H9 (cell line): ENCODE measurements at regions not wholly inside any gene's neighbourhood (a gene's known extent, or its start where the extent isn't known, plus 50 kb on each side); places are given as distances from the start of the nearest gene placed in this dataset.

Source experiments
- DNase-seq: peaks from one replicate; pipeline ENCODE4 v3.0.0-alpha.2; 2017
- H2AFZ ChIP-seq: one replicate; pipeline ENCODE4 v1.6.1; 2013; ENCODE audit warnings: mild to moderate bottlenecking, low read length, control low read depth, moderate library complexity
- H2AK5ac ChIP-seq: 2 replicates; pipeline ENCODE4 v1.6.1; 2013; ENCODE audit warnings: low read length, control low read depth, mixed read lengths; ENCODE audit not compliant: insufficient read length
- H2BK120ac ChIP-seq: one replicate; pipeline ENCODE4 v1.6.1; 2013; ENCODE audit warnings: low read depth, mild to moderate bottlenecking, low read length, control low read depth, inconsistent platforms; ENCODE audit not compliant: poor library complexity, severe bottlenecking
- H2BK12ac ChIP-seq: 2 replicates; pipeline ENCODE4 v1.6.1; 2013; ENCODE audit warnings: low read length, control low read depth, mixed read lengths, low read depth; ENCODE audit not compliant: insufficient read length
- H2BK15ac ChIP-seq: 2 replicates; pipeline ENCODE4 v1.6.1; 2013; ENCODE audit warnings: low read depth, low read length, control low read depth
- H2BK20ac ChIP-seq: one replicate; pipeline ENCODE4 v1.6.1; 2013; ENCODE audit warnings: low read depth, mild to moderate bottlenecking, low read length, control low read depth, inconsistent platforms; ENCODE audit not compliant: poor library complexity, severe bottlenecking
- H2BK5ac ChIP-seq: 2 replicates; pipeline ENCODE4 v1.6.1; 2013; ENCODE audit warnings: low read length, control low read depth, mixed read lengths; ENCODE audit not compliant: insufficient read length
- H3K14ac ChIP-seq: 2 replicates; pipeline ENCODE4 v1.6.1; 2013; ENCODE audit warnings: low read length, control low read depth; ENCODE audit not compliant: insufficient read depth
- H3K18ac ChIP-seq: 2 replicates; pipeline ENCODE4 v1.6.1; 2013; ENCODE audit warnings: low read depth, mild to moderate bottlenecking, mixed read lengths, low read length, control low read depth; ENCODE audit not compliant: insufficient read length
- H3K23ac ChIP-seq: 2 replicates; pipeline ENCODE4 v1.6.1; 2013; ENCODE audit warnings: low read length, control low read depth, mixed read lengths, low read depth; ENCODE audit not compliant: insufficient read length
- H3K23me2 ChIP-seq: 2 replicates; pipeline ENCODE4 v1.6.1; 2013; ENCODE audit warnings: low read depth, mild to moderate bottlenecking, mixed read lengths, low read length, control low read depth; ENCODE audit not compliant: insufficient read length, poor library complexity, severe bottlenecking
- H3K27ac ChIP-seq: 2 replicates; pipeline ENCODE4 v1.5.1; 2013; ENCODE audit warnings: low read length, control low read depth, mixed read lengths, low read depth; ENCODE audit not compliant: insufficient read length
- H3K27me3 ChIP-seq: 2 replicates; pipeline ENCODE4 v1.6.1; 2013; ENCODE audit warnings: low read length, control low read depth, inconsistent platforms; ENCODE audit not compliant: insufficient read depth
- H3K4ac ChIP-seq: 2 replicates; pipeline ENCODE4 v1.6.1; 2013; ENCODE audit warnings: low read depth, mild to moderate bottlenecking, control low read depth, inconsistent platforms, low read length, moderate library complexity
- H3K4me1 ChIP-seq: 2 replicates; pipeline ENCODE4 v1.6.1; 2013; ENCODE audit warnings: low read length, control low read depth, inconsistent platforms; ENCODE audit not compliant: insufficient read depth
- H3K4me2 ChIP-seq: 2 replicates; pipeline ENCODE4 v1.6.1; 2013; ENCODE audit warnings: low read length, control low read depth, mixed read lengths; ENCODE audit not compliant: insufficient read length, insufficient read depth
- H3K56ac ChIP-seq: 2 replicates; pipeline ENCODE4 v1.6.1; 2013; ENCODE audit warnings: low read depth, mild to moderate bottlenecking, mixed read lengths, low read length, control low read depth; ENCODE audit not compliant: insufficient read length
- H3K79me1 ChIP-seq: 2 replicates; pipeline ENCODE4 v1.6.1; 2013; ENCODE audit warnings: low read depth, mild to moderate bottlenecking, moderate library complexity, low read length, control low read depth, inconsistent platforms; ENCODE audit not compliant: insufficient read depth, poor library complexity, severe bottlenecking
- H3K79me2 ChIP-seq: 2 replicates; pipeline ENCODE4 v1.6.1; 2013; ENCODE audit warnings: low read length, control low read depth, inconsistent platforms; ENCODE audit not compliant: insufficient read depth
- H3K9ac ChIP-seq: 2 replicates; pipeline ENCODE4 v1.6.1; 2013; ENCODE audit warnings: low read length, control low read depth, mixed read lengths; ENCODE audit not compliant: insufficient read length; ENCODE audit errors: extremely low read depth
- H3K9me3 ChIP-seq: one replicate; pipeline ENCODE4 v1.6.1; 2013; ENCODE audit warnings: low read depth, low read length, inconsistent platforms; ENCODE audit not compliant: control insufficient read depth
- H3T11ph ChIP-seq: one replicate; pipeline ENCODE4 v1.6.1; 2013; ENCODE audit warnings: mild to moderate bottlenecking, low read length, control low read depth, inconsistent platforms
- H4K20me1 ChIP-seq: one replicate; pipeline ENCODE4 v1.6.1; 2013; ENCODE audit not compliant: control insufficient read depth, insufficient read length, insufficient read depth
- H4K5ac ChIP-seq: 2 replicates; pipeline ENCODE4 v1.6.1; 2013; ENCODE audit warnings: low read depth, mild to moderate bottlenecking, mixed read lengths, low read length, control low read depth; ENCODE audit not compliant: insufficient read length
- H4K8ac ChIP-seq: replicated peaks from 2 replicates; pipeline ENCODE4 v1.6.1; 2013; ENCODE audit warnings: low read length, control low read depth, mixed read lengths, low read depth; ENCODE audit not compliant: insufficient read length
- H4K91ac ChIP-seq: 2 replicates; pipeline ENCODE4 v1.6.1; 2013; ENCODE audit warnings: low read depth, mild to moderate bottlenecking, moderate library complexity, mixed read lengths, low read length, control low read depth; ENCODE audit not compliant: insufficient read length
- H3K27ac Mint-ChIP-seq, 3 experiments: 2 replicates in 2 of 3; 3 replicates in 1 of 3; pipeline ENCODE4 v1.8.0; 2020 to 2021; ENCODE audit warnings: mixed read lengths in 3 of 3, mild to moderate bottlenecking in 1 of 3, moderate library complexity in 1 of 3
- H3K27me3 Mint-ChIP-seq: 2 replicates; pipeline ENCODE4 v1.8.0; 2021; ENCODE audit warnings: low read depth, mild to moderate bottlenecking, moderate library complexity, mixed read lengths
- H3K36me3 Mint-ChIP-seq, 3 experiments: 2 replicates in 2 of 3; 3 replicates in 1 of 3; pipeline ENCODE4 v1.8.0; 2020 to 2021; ENCODE audit warnings: low read depth in 3 of 3, mixed read lengths in 3 of 3; ENCODE audit not compliant: insufficient read depth in 1 of 3
- H3K4me1 Mint-ChIP-seq, 2 experiments: 2 replicates each; pipeline ENCODE4 v1.8.0; 2020; ENCODE audit warnings: mixed read lengths in 2 of 2
- H3K4me3 Mint-ChIP-seq, 2 experiments: 2 replicates in 1 of 2; 3 replicates in 1 of 2; pipeline ENCODE4 v1.8.0; 2020 to 2021; ENCODE audit warnings: mild to moderate bottlenecking in 2 of 2, mixed read lengths in 2 of 2, moderate library complexity in 1 of 2
- H3K9me3 Mint-ChIP-seq, 2 experiments: 2 replicates in 1 of 2; 3 replicates in 1 of 2; pipeline ENCODE4 v1.8.0; 2020; ENCODE audit warnings: mild to moderate bottlenecking in 2 of 2, mixed read lengths in 2 of 2, moderate library complexity in 1 of 2
- CTCF ChIP-seq: fragments of 200-600 bp; sonication (generic); conservative IDR thresholded peaks from 3 replicates; pipeline ENCODE4 v1.8.0; 2021; ENCODE audit warnings: antibody characterized with exemption, mild to moderate bottlenecking
- WGBS: extraction: QIAGEN DNeasy Blood & Tissue Kit; methylation state at CpG from one replicate; pipeline ENCODE4 v1.1.7; 2013; ENCODE audit warnings: missing lambda C conversion rate, low lambda C conversion rate, mixed read lengths; ENCODE audit not compliant: insufficient read length; ENCODE audit errors: extremely low coverage; 5-methylcytosine and 5-hydroxymethylcytosine counted together

- H4K8ac ChIP-seq: no peak overlapping the region
- H3K18ac ChIP-seq: no peak overlapping the region
- H3K14ac ChIP-seq: no peak overlapping the region
- H3K23me2 ChIP-seq: no peaks in the 10 kb centered on the region
- H3K4ac ChIP-seq: no peak overlapping the region
- H2BK15ac ChIP-seq: no peak overlapping the region
- H3K9me3 ChIP-seq: no peaks in the 10 kb centered on the region
- no peak overlapping the region for H2BK20ac ChIP-seq
- H3K23ac ChIP-seq: no peak overlapping the region
- no peaks in the 10 kb centered on the region for H3K79me2 ChIP-seq
- no peaks in the 10 kb centered on the region for H3K27me3 ChIP-seq
- no peak overlapping the region for H2AK5ac ChIP-seq
- H4K91ac ChIP-seq: no peak overlapping the region
- H2BK12ac ChIP-seq: no peak overlapping the region
- no peak overlapping the region for H3K4me2 ChIP-seq
- no peak overlapping the region for H3K56ac ChIP-seq
- H2AFZ ChIP-seq: no peak overlapping the region
- H3K4me1 ChIP-seq: peaks cover 2% of the 10 kb centered on the region; the same call in 1 of the 2 replicates
- H3K9ac ChIP-seq: no peak overlapping the region
- no CpG with 5 or more reads among the region's 10 CpGs for WGBS
- peaks cover 13 to 18% of the 10 kb centered on the region in 2 experiments for H3K4me1 Mint-ChIP-seq
- H3T11ph ChIP-seq: no peak overlapping the region
- H2BK5ac ChIP-seq: no peak overlapping the region
- H2BK120ac ChIP-seq: no peak overlapping the region
- H3K36me3 Mint-ChIP-seq: no peaks in the 10 kb centered on the region
- peak; percentile 83 for TF ChIP-seq CTCF
- no peak overlapping the region for H3K27ac ChIP-seq
- H3K27ac Mint-ChIP-seq: no peak overlapping the region
- H4K5ac ChIP-seq: no peak overlapping the region
- DNase-seq: peak; percentile 86
- H3K27me3 Mint-ChIP-seq: no peaks in the 10 kb centered on the region; the same call in 1 of the 2 replicates
- no peak overlapping the region for H3K4me3 Mint-ChIP-seq
- no peaks in the 10 kb centered on the region for H3K9me3 Mint-ChIP-seq
- H3K79me1 ChIP-seq: no peaks in the 10 kb centered on the region
- H4K20me1 ChIP-seq: no peaks in the 10 kb centered on the region
These were observed 88.0 kb upstream of the TMEM260 start for GRCh38 chr14:56491299-56492285.
